ENCODE measurements at regions not wholly inside any gene's neighbourhood (a gene's known extent, or its start where the extent isn't known, plus 50 kb on each side); places are given as distances from the start of the nearest gene placed in this dataset.

DNA sequence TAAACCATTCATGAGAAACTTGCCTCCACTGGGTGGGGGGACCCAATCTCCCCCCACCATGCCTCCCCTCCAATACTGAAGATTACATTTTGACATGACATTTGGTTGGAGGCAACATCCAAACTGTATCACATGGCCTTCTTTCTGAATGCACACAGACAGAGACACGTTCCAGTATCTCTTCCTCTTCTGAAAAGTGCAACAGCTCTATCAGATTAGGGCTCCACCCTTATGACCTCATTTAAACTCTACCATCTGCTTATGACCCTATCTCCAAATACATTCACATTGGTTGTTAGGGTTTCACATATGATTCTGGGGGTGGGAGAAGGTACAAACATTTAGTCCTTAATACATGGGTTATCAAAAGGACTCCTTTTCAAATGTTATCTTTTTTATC lies 481.8 kb upstream of the NFIA start:
- in situ Hi-C loops (cut with HindIII; ENCODE audit: low sequenced_read_pairs): no loop called here
- no peak for DNase-seq (ENCODE audit: low read depth)
- TF ChIP-seq CTCF (IDR thresholded peaks at IDR 0.05; ENCODE audit: low read depth, low read length, missing control alignments): no peak
- no peak overlapping the region for H3K4me3 ChIP-seq (ENCODE audit: low read depth, low read length)

GRCh38 chr1:60599574-60599973 lies 482.8 kb upstream of the NFIA start:
- no peak for TF ChIP-seq CTCF (IDR thresholded peaks at IDR 0.05; ENCODE audit: low read depth, low read length, missing control alignments)
- H3K4me3 ChIP-seq (ENCODE audit: low read depth, low read length): no peak overlapping the region
- DNase-seq (ENCODE audit: low read depth): no peak
- in situ Hi-C loops (cut with HindIII; ENCODE audit: low sequenced_read_pairs): no loop called here

GRCh38 chr1:60598041-60598910 lies 484.1 kb upstream of the NFIA start:
- TF ChIP-seq CTCF (IDR thresholded peaks at IDR 0.05; ENCODE audit: low read depth, low read length, missing control alignments): no peak
- no peak for DNase-seq (ENCODE audit: low read depth)
- in situ Hi-C loops (cut with HindIII; ENCODE audit: low sequenced_read_pairs): no loop called here
- no peak overlapping the region for H3K4me3 ChIP-seq (ENCODE audit: low read depth, low read length)

- TF ChIP-seq CTCF (IDR thresholded peaks at IDR 0.05; ENCODE audit: low read depth, low read length, missing control alignments): no peak
- in situ Hi-C loops (cut with HindIII; ENCODE audit: low sequenced_read_pairs): no loop called here
- no peak for DNase-seq (ENCODE audit: low read depth)
- H3K4me3 ChIP-seq (ENCODE audit: low read depth, low read length): no peak overlapping the region
These were observed 485.3 kb upstream of the NFIA start for GRCh38 chr1:60596791-60597750.

- no peak overlapping the region for H3K4me3 ChIP-seq (ENCODE audit: low read depth, low read length)
- DNase-seq (ENCODE audit: low read depth): no peak
- no peak for TF ChIP-seq CTCF (IDR thresholded peaks at IDR 0.05; ENCODE audit: low read depth, low read length, missing control alignments)
- in situ Hi-C loops (cut with HindIII; ENCODE audit: low sequenced_read_pairs): no loop called here
These were observed 490.8 kb upstream of the NFIA start for GRCh38 chr1:60591583-60591982.

DNA sequence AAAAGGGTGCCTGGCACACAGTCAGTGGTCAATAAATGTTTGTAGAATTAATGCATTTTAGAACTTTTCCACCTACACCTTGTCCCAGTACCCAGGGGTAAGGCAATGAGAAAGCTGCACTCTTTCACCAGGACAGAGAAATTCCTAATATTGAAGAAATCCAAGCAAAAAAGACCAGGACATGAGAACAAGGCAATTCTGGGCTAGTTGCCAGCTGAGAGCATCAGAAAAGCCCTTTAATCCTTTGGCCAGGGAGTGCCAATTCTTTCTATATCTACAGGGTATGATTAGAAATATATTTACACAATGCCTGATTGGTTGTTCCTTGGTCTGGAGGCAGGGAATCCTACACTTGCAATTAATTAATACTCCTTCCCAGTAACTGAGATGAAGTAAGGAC lies 492.4 kb upstream of the NFIA start:
- no peak for DNase-seq (ENCODE audit: low read depth)
- H3K4me3 ChIP-seq (ENCODE audit: low read depth, low read length): no peak overlapping the region
- no peak for TF ChIP-seq CTCF (IDR thresholded peaks at IDR 0.05; ENCODE audit: low read depth, low read length, missing control alignments)
- in situ Hi-C loops (cut with HindIII; ENCODE audit: low sequenced_read_pairs): no loop called here
